ENCODE measurements at regions not wholly inside any gene's neighbourhood (a gene's known extent, or its start where the extent isn't known, plus 50 kb on each side); places are given as distances from the start of the nearest gene placed in this dataset.

- TF ChIP-seq FOXK2 (IDR thresholded peaks at IDR 0.05) (no peak), TARDBP (IDR thresholded peaks at IDR 0.05) (no peak)
Observed at GRCh38 chr1:30638811-30639210, 84.6 kb downstream of the MATN1 start.
